ENCODE measurements at regions not wholly inside any gene's neighbourhood (a gene's known extent, or its start where the extent isn't known, plus 50 kb on each side); places are given as distances from the start of the nearest gene placed in this dataset.

DNA sequence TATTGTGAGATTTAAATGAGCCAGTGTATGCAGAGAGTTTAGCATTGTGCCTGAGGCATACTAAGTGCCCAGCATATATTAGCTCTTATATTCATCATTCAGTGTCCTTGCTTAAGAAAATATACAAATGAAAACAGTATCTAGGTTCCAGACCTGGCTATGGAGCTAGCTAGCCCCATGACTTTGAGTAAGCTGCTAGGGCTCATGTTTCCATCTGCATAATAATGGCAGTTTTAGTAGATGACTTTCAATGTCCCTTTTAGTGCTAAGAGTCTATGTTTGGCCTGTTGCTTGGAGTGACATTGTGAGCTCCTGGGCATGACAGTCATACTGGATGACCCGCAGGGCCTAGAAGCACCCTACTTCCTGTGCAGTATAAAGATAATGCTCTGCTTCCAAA is 435.3 kb downstream of the ZIC3 start:
- H3K4me3 ChIP-seq (ENCODE audit: low read length, poor library complexity, severe bottlenecking), result no peak overlapping the region
- H3K36me3 ChIP-seq (ENCODE audit: insufficient read depth, low read length), result no peaks in the 10 kb centered on the region
- no peak overlapping the region for H2AFZ ChIP-seq (ENCODE audit: low read length)
- H3K27me3 ChIP-seq (ENCODE audit: insufficient read depth, low read length, poor library complexity, severe bottlenecking), result no peaks in the 10 kb centered on the region
- H3K9ac ChIP-seq (ENCODE audit: low read depth, low read length, poor library complexity, severe bottlenecking), result no peak overlapping the region
- H3K4me2 ChIP-seq (ENCODE audit: low read depth, low read length, poor library complexity, severe bottlenecking), result no peak overlapping the region
- no peaks in the 10 kb centered on the region for H3K9me2 ChIP-seq (replicated peaks; ENCODE audit: low read depth, low read length)
- no peaks in the 10 kb centered on the region for H3F3A ChIP-seq (ENCODE audit: low read depth)
- H3K79me2 ChIP-seq (ENCODE audit: insufficient read depth, low read length), result no peaks in the 10 kb centered on the region
- no peak for TF ChIP-seq EZH2phosphoT487 (IDR thresholded peaks at IDR 0.05; ENCODE audit: borderline replicate concordance)
- TF ChIP-seq, protein P1, sequence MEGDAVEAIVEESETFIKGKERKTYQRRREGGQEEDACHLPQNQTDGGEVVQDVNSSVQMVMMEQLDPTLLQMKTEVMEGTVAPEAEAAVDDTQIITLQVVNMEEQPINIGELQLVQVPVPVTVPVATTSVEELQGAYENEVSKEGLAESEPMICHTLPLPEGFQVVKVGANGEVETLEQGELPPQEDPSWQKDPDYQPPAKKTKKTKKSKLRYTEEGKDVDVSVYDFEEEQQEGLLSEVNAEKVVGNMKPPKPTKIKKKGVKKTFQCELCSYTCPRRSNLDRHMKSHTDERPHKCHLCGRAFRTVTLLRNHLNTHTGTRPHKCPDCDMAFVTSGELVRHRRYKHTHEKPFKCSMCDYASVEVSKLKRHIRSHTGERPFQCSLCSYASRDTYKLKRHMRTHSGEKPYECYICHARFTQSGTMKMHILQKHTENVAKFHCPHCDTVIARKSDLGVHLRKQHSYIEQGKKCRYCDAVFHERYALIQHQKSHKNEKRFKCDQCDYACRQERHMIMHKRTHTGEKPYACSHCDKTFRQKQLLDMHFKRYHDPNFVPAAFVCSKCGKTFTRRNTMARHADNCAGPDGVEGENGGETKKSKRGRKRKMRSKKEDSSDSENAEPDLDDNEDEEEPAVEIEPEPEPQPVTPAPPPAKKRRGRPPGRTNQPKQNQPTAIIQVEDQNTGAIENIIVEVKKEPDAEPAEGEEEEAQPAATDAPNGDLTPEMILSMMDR (conservative IDR thresholded peaks at IDR 0.05; ENCODE audit: low read length), result no peak
- H4K20me1 ChIP-seq (ENCODE audit: insufficient read depth, low read length, poor library complexity, severe bottlenecking), result no peaks in the 10 kb centered on the region
- no peaks in the 10 kb centered on the region for H3K4me1 ChIP-seq (ENCODE audit: insufficient read depth, low read length, poor library complexity, severe bottlenecking)
- H3K9me3 ChIP-seq (ENCODE audit: insufficient read depth, low read depth, low read length), result no peaks in the 10 kb centered on the region

DNA sequence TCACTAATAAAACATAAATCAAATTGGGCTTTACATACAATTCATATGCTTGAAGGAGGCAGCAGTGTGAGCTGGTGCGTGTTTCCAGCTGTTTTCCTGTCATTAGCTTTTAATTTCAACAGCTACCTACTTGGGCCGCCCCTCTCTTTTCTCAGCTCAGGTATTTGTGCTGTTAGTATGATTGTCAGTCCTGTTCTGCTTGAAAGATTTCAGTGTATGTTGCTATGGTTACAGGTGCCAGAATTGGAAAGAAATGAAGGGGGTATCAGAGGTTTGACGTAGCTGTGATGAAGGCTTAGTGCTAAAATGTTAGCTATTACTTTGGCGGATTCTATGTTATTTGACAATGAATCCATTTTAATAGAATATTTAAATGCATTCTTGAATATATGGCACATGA is 440.3 kb downstream of the ZIC3 start:
- Histone ChIP-seq H3K36me3 (ENCODE audit: insufficient read depth, low read length) (no peaks in the 10 kb centered on the region), H3F3A (ENCODE audit: low read depth) (no peaks in the 10 kb centered on the region), H3K79me2 (ENCODE audit: insufficient read depth, low read length) (no peaks in the 10 kb centered on the region), H3K9me3 (ENCODE audit: insufficient read depth, low read depth, low read length) (no peaks in the 10 kb centered on the region), H3K4me1 (ENCODE audit: insufficient read depth, low read length, poor library complexity, severe bottlenecking) (no peaks in the 10 kb centered on the region), H3K27me3 (ENCODE audit: insufficient read depth, low read length, poor library complexity, severe bottlenecking) (no peaks in the 10 kb centered on the region), H3K9ac (ENCODE audit: low read depth, low read length, poor library complexity, severe bottlenecking) (no peak overlapping the region), H3K4me3 (ENCODE audit: low read length, poor library complexity, severe bottlenecking) (no peak overlapping the region), H3K4me2 (ENCODE audit: low read depth, low read length, poor library complexity, severe bottlenecking) (no peak overlapping the region), H2AFZ (ENCODE audit: low read length) (no peak overlapping the region), H3K9me2 (replicated peaks; ENCODE audit: low read depth, low read length) (no peaks in the 10 kb centered on the region), H4K20me1 (ENCODE audit: insufficient read depth, low read length, poor library complexity, severe bottlenecking) (no peaks in the 10 kb centered on the region)
- TF ChIP-seq, protein P1 (conservative IDR thresholded peaks at IDR 0.05; ENCODE audit: low read length), result no peak
- no peak for TF ChIP-seq EZH2phosphoT487 (IDR thresholded peaks at IDR 0.05; ENCODE audit: borderline replicate concordance)

DNA sequence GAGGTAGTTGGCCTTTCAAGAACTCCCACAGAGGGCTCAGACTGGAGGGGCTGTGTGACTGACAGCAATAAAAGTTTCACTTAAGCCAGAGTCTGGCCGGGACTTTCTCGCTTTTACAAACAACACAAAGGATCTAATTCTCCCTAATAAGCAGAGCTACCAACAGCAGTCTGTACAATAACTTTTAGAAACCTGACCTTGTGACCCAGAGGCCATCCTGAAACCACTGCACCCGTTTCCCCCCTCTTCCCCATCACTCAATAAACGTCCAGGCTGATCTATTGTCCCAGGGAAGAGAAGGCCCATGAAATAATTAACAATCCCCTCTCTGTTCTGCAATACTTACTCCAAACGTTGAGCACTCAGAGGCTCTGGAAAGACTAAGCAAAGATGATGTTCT is 442.4 kb downstream of the ZIC3 start:
- Histone ChIP-seq H3K27me3 (ENCODE audit: insufficient read depth, low read length, poor library complexity, severe bottlenecking) (no peaks in the 10 kb centered on the region), H3K4me3 (ENCODE audit: low read length, poor library complexity, severe bottlenecking) (no peak overlapping the region), H2AFZ (ENCODE audit: low read length) (no peak overlapping the region), H3K9me3 (ENCODE audit: insufficient read depth, low read depth, low read length) (no peaks in the 10 kb centered on the region), H3K9ac (ENCODE audit: low read depth, low read length, poor library complexity, severe bottlenecking) (no peak overlapping the region), H3K4me1 (ENCODE audit: insufficient read depth, low read length, poor library complexity, severe bottlenecking) (no peaks in the 10 kb centered on the region), H4K20me1 (ENCODE audit: insufficient read depth, low read length, poor library complexity, severe bottlenecking) (no peaks in the 10 kb centered on the region), H3K79me2 (ENCODE audit: insufficient read depth, low read length) (no peaks in the 10 kb centered on the region), H3F3A (ENCODE audit: low read depth) (no peaks in the 10 kb centered on the region), H3K4me2 (ENCODE audit: low read depth, low read length, poor library complexity, severe bottlenecking) (no peak overlapping the region), H3K36me3 (ENCODE audit: insufficient read depth, low read length) (no peaks in the 10 kb centered on the region), H3K9me2 (replicated peaks; ENCODE audit: low read depth, low read length) (no peaks in the 10 kb centered on the region)
- TF ChIP-seq, protein P1 (conservative IDR thresholded peaks at IDR 0.05; ENCODE audit: low read length), result no peak
- no peak for TF ChIP-seq EZH2phosphoT487 (IDR thresholded peaks at IDR 0.05; ENCODE audit: borderline replicate concordance)
